Smooth muscle cell (in vitro differentiated cells): ENCODE measurements at regions not wholly inside any gene's neighbourhood (a gene's known extent, or its start where the extent isn't known, plus 50 kb on each side); places are given as distances from the start of the nearest gene placed in this dataset.

ENCODE experiments used
- DNase-seq: peaks from one replicate; lab custom pipeline; 2025; ENCODE audit not compliant: unreplicated experiment; lab: John Stamatoyannopoulos, UW
- H2AFZ ChIP-seq: fragments of 200-600 bp; sonication (generic); 2 replicates; pipeline ENCODE4 v1.6.0; 2016; ENCODE audit warnings: antibody characterized with exemption, low read depth, mild to moderate bottlenecking
- H3F3A ChIP-seq: fragments of 200-600 bp; sonication (generic); 2 replicates; pipeline ENCODE4 v1.6.0; 2017; ENCODE audit warnings: antibody characterized with exemption, low read depth
- H3K27ac ChIP-seq: fragments of 200-600 bp; sonication (generic); 2 replicates; pipeline ENCODE4 v1.5.1; 2016; ENCODE audit warnings: low read depth, mild to moderate bottlenecking
- H3K27me3 ChIP-seq: fragments of 200-600 bp; sonication (generic); 2 replicates; pipeline ENCODE4 v1.6.1; 2016; ENCODE audit warnings: low read depth, mild to moderate bottlenecking
- H3K36me3 ChIP-seq: fragments of 200-600 bp; sonication (generic); 2 replicates; pipeline ENCODE4 v1.5.1; 2016; ENCODE audit warnings: low read depth
- H3K4me1 ChIP-seq: fragments of 200-600 bp; sonication (generic); 2 replicates; pipeline ENCODE4 v1.5.1; 2016; ENCODE audit warnings: low read depth
- H3K4me2 ChIP-seq: fragments of 200-600 bp; sonication (generic); 2 replicates; pipeline ENCODE4 v1.6.0; 2016; ENCODE audit warnings: mild to moderate bottlenecking
- H3K4me3 ChIP-seq: fragments of 200-600 bp; sonication (generic); 2 replicates; pipeline ENCODE4 v1.5.1; 2016; ENCODE audit warnings: mild to moderate bottlenecking
- H3K79me2 ChIP-seq: fragments of 200-600 bp; sonication (generic); 2 replicates; pipeline ENCODE4 v1.6.0; 2016; ENCODE audit warnings: low read depth, mild to moderate bottlenecking
- H3K9ac ChIP-seq: fragments of 200-600 bp; sonication (generic); 2 replicates; pipeline ENCODE4 v1.6.0; 2016; ENCODE audit warnings: low read depth
- H3K9me3 ChIP-seq: fragments of 200-600 bp; sonication (generic); replicated peaks from 2 replicates; pipeline ENCODE4 v1.5.1; 2016; ENCODE audit warnings: low read depth
- H4K20me1 ChIP-seq: fragments of 200-600 bp; sonication (generic); 2 replicates; pipeline ENCODE4 v1.6.0; 2016; ENCODE audit warnings: low read depth
- CTCF ChIP-seq: fragments of 200-600 bp; sonication (generic); IDR thresholded peaks from 2 replicates; pipeline ENCODE4 v1.5.1; 2017; ENCODE audit warnings: borderline replicate concordance, mild to moderate bottlenecking, antibody characterized with exemption; ENCODE audit not compliant: insufficient read depth, poor library complexity, severe bottlenecking
- WGBS: methylation state at CpG from one replicate; pipeline ENCODE4 v1.1.7; 2016; ENCODE audit warnings: low lambda C conversion rate; 5-methylcytosine and 5-hydroxymethylcytosine counted together

- no peaks in the 10 kb centered on the region for H4K20me1 ChIP-seq
- no peak overlapping the region for H2AFZ ChIP-seq
- H3K27ac ChIP-seq, result no peak overlapping the region
- H3K4me3 ChIP-seq, result no peak overlapping the region
- no peaks in the 10 kb centered on the region for H3F3A ChIP-seq
- 86% methylated on average over 3 of the region's 3 CpGs for WGBS
- no peaks in the 10 kb centered on the region for H3K4me1 ChIP-seq
- H3K27me3 ChIP-seq, result no peaks in the 10 kb centered on the region
- no peaks in the 10 kb centered on the region for H3K79me2 ChIP-seq
- H3K36me3 ChIP-seq, result no peaks in the 10 kb centered on the region
- no peak overlapping the region for H3K4me2 ChIP-seq
- no peak overlapping the region for H3K9ac ChIP-seq
- H3K9me3 ChIP-seq, result no peaks in the 10 kb centered on the region
- no peak for DNase-seq
- no peak for TF ChIP-seq CTCF
Measured at GRCh38 chr3:18827664-18828063, 320.6 kb upstream of the KCNH8 start.

DNA sequence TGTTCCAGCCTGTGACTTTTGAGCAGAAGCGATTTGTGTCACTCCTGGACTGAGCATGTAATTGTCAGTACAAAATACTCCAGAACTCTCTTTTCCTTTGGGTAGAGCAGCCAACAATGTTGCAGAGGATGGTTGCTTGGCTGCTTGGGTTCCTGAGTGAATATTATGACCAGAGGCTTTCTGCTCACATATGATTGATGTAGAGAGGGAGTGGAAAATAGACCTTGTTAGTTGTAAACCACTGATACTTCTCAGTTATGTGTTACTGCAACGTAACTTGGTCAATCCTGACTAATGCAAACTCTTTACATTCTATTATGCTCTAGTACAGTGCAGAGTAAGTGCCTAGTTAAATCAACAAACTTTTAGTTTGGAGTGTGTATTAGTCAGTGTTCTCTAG lies 322.6 kb upstream of the KCNH8 start:
- no peaks in the 10 kb centered on the region for H3K9me3 ChIP-seq
- no peaks in the 10 kb centered on the region for H3F3A ChIP-seq
- H3K4me3 ChIP-seq, result no peak overlapping the region
- no peaks in the 10 kb centered on the region for H3K4me1 ChIP-seq
- no peak for DNase-seq
- 91% methylated on average over 2 of the region's 2 CpGs for WGBS
- H2AFZ ChIP-seq, result no peak overlapping the region
- no peak overlapping the region for H3K4me2 ChIP-seq
- no peaks in the 10 kb centered on the region for H3K36me3 ChIP-seq
- H4K20me1 ChIP-seq, result no peaks in the 10 kb centered on the region
- H3K79me2 ChIP-seq, result no peaks in the 10 kb centered on the region
- no peak for TF ChIP-seq CTCF
- H3K27ac ChIP-seq, result no peak overlapping the region
- no peak overlapping the region for H3K9ac ChIP-seq
- H3K27me3 ChIP-seq, result no peaks in the 10 kb centered on the region

DNA sequence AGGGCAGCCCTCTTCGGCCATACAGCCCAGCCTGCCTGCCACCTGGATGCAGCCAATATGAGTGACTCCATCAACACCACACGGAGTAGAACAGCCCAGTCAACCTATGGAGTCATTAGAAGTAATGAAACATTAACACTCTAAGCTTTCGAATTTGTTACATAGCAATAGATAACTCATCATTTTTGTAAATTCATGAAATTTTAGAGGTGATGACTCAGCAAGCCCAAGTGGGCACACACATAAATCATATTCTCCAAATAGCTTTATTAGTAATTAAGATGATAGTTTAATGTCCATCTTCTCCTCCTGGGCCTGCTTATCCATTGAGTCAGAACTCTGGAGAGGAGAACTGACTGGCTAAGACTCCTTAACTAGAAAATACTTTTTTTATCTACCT lies 335.0 kb upstream of the KCNH8 start:
- no peaks in the 10 kb centered on the region for H3K9me3 ChIP-seq
- H3K36me3 ChIP-seq, result no peaks in the 10 kb centered on the region
- H3F3A ChIP-seq, result no peaks in the 10 kb centered on the region
- WGBS, result 90% methylated on average over 3 of the region's 3 CpGs
- TF ChIP-seq CTCF, result no peak
- no peak overlapping the region for H3K4me3 ChIP-seq
- no peaks in the 10 kb centered on the region for H3K4me1 ChIP-seq
- no peaks in the 10 kb centered on the region for H3K79me2 ChIP-seq
- DNase-seq, result no peak
- no peak overlapping the region for H3K4me2 ChIP-seq
- no peak overlapping the region for H2AFZ ChIP-seq
- no peaks in the 10 kb centered on the region for H4K20me1 ChIP-seq
- no peak overlapping the region for H3K27ac ChIP-seq
- H3K9ac ChIP-seq, result no peak overlapping the region
- no peaks in the 10 kb centered on the region for H3K27me3 ChIP-seq

DNA sequence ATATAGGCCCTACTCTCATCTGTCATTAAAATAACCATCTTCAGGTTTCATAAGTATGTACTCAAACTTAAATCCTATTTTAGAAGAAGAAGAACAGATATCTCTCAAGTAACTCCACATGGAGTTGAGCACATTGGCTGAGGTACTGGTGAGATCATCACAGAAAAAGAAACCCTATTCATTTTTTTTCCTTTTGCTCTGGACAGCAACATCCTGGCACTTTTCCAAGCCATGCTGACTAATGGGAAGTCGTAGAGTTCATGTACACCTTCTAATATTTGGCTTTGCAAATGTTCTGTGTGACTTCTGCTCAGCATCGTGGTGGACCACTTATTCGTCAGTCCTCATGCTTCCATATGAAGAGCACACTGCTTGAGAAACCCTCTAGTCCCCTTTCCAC lies 336.0 kb upstream of the KCNH8 start:
- H3K79me2 ChIP-seq, result no peaks in the 10 kb centered on the region
- WGBS, result 80% methylated on average over 3 of the region's 3 CpGs
- H3K4me3 ChIP-seq, result no peak overlapping the region
- no peak for DNase-seq
- no peaks in the 10 kb centered on the region for H4K20me1 ChIP-seq
- H3K36me3 ChIP-seq, result no peaks in the 10 kb centered on the region
- no peak overlapping the region for H3K9ac ChIP-seq
- no peak overlapping the region for H2AFZ ChIP-seq
- no peak overlapping the region for H3K27ac ChIP-seq
- no peaks in the 10 kb centered on the region for H3K27me3 ChIP-seq
- H3K9me3 ChIP-seq, result no peaks in the 10 kb centered on the region
- H3K4me1 ChIP-seq, result no peaks in the 10 kb centered on the region
- H3F3A ChIP-seq, result no peaks in the 10 kb centered on the region
- TF ChIP-seq CTCF, result no peak
- no peak overlapping the region for H3K4me2 ChIP-seq
